ENCODE measurements at regions not wholly inside any gene's neighbourhood (a gene's known extent, or its start where the extent isn't known, plus 50 kb on each side); places are given as distances from the start of the nearest gene placed in this dataset.

GRCh38 chr11:30717641-30718040, 131.5 kb upstream of the MPPED2 start:
- H3K27ac ChIP-seq, result no peak overlapping the region
- TF ChIP-seq Cebpa-rat (IDR thresholded peaks at IDR 0.05), result no peak

DNA sequence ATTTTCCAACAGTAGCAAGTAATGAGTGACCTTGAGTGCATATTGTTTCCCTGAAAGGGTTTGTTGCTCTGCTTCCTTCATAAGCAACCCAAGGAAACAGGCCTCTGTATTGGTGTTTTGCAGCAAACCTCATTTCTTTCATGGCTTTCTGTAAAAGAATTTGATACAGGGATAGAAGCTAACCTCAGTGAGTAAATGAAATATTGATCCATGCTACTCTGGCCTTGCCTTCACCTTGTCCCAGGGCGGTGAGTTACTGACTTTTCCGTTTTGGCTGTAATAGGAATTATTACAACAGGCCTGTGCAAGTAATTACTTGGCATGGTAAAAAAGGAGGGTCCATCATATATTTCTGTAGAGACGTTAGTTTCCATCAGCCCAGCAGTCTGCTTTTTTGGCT, 130.9 kb upstream of the MPPED2 start:
- H3K9me3 ChIP-seq (replicated peaks in 1 of 11), result no peaks in the 10 kb centered on the region
- H3K4me2 ChIP-seq, result no peak overlapping the region
- no peak for TF ChIP-seq Cebpa-rat (IDR thresholded peaks at IDR 0.05)

More at GRCh38 chr11:30717641-30718040, 131.5 kb upstream of the MPPED2 start:
- H3K9me3 ChIP-seq (replicated peaks in 1 of 11), result no peaks in the 10 kb centered on the region
- H3K36me3 ChIP-seq, result no peaks in the 10 kb centered on the region
- no peak overlapping the region for H3K4me2 ChIP-seq
- no peaks in the 10 kb centered on the region for H3K27me3 ChIP-seq
- no peak overlapping the region for H3K4me3 ChIP-seq
- H4K20me1 ChIP-seq, result no peaks in the 10 kb centered on the region
- H3K4me1 ChIP-seq, result no peaks in the 10 kb centered on the region
- no peak overlapping the region for H3K9ac ChIP-seq

DNA sequence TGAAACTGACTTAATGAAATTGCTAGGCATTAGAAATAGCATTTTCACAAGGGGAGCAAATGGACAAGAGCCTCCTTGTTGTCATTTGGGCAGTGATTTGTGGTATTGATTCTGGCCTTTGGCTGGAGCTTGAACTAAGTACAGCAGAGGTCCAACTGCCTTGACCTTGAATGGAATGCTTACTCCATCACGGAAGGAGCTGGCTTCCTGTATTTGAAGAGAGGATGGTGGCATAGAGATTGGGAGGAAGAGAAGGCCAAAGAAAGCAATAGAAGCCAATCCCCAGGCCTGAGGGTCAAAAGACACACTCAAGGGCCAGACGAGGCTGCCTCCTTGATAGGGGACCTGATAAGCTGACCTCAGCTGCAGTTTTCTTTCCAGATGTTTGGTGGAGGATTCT, 126.6 kb upstream of the MPPED2 start:
- no peak overlapping the region for H3K27ac ChIP-seq
- TF ChIP-seq Cebpa-rat (IDR thresholded peaks at IDR 0.05), result no peak
- H3K9ac ChIP-seq, result no peak overlapping the region
- no peaks in the 10 kb centered on the region for H3K9me3 ChIP-seq (replicated peaks in 1 of 11)
- H3K4me3 ChIP-seq, result no peak overlapping the region
- H3K36me3 ChIP-seq, result no peaks in the 10 kb centered on the region
- no peak overlapping the region for H3K4me2 ChIP-seq
- H3K4me1 ChIP-seq, result no peaks in the 10 kb centered on the region
- H4K20me1 ChIP-seq, result no peaks in the 10 kb centered on the region
- no peaks in the 10 kb centered on the region for H3K27me3 ChIP-seq

More for the DNA sequence above, 130.9 kb upstream of the MPPED2 start:
- Histone ChIP-seq H3K36me3 (no peaks in the 10 kb centered on the region), H3K9ac (no peak overlapping the region), H3K27me3 (no peaks in the 10 kb centered on the region), H3K27ac (no peak overlapping the region), H4K20me1 (no peaks in the 10 kb centered on the region), H3K4me1 (no peaks in the 10 kb centered on the region), H3K4me3 (no peak overlapping the region)

DNA sequence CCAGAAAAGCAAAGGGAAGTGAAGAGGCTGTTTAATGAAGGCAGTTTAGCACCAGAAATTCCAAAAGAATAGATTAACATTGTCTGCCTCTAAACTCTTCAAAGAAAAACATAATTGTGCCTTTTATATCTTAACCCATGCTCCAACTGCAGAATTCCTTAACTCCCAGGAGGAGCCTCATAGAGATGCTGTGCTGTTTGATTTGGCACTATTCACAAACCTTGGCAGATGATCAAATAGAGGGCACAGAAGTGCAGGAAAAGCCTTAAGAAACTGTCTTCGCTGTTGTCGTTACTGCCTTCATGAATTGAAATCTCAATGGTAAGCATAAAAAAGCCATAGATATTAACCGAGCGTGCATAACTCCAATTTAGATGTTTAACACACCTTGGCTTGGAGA, 124.1 kb upstream of the MPPED2 start:
- no peak overlapping the region for H3K9ac ChIP-seq
- H3K9me3 ChIP-seq (replicated peaks in 1 of 11), result no peaks in the 10 kb centered on the region
- H3K4me3 ChIP-seq, result no peak overlapping the region
- H3K4me1 ChIP-seq, result no peaks in the 10 kb centered on the region
- H3K36me3 ChIP-seq, result no peaks in the 10 kb centered on the region
- TF ChIP-seq Cebpa-rat (IDR thresholded peaks at IDR 0.05), result no peak
- H3K27ac ChIP-seq, result no peak overlapping the region
- no peak overlapping the region for H3K4me2 ChIP-seq
- no peaks in the 10 kb centered on the region for H4K20me1 ChIP-seq
- H3K27me3 ChIP-seq, result no peaks in the 10 kb centered on the region

DNA sequence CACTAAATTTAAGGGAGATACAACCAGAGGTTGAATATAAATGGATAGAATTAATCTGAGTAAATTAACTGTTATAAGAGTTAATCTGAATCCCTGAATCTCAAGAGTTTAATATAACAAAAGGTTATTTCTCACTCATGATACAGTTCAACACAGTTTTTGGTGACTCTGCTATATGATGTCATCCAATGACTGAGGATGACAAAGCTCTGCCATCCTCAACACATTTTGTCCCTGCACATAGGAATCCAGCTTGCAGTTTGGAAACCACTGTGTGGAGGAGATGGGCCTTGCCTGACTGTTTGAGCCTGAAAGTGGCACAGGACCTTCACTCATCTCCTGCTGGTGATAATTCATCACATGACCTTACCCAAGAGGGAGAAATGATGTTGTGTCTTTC, 121.0 kb upstream of the MPPED2 start:
- H3K27ac ChIP-seq, result no peak overlapping the region
- no peaks in the 10 kb centered on the region for H3K27me3 ChIP-seq
- H3K4me3 ChIP-seq, result no peak overlapping the region
- H3K4me1 ChIP-seq, result no peaks in the 10 kb centered on the region
- no peak for TF ChIP-seq Cebpa-rat (IDR thresholded peaks at IDR 0.05)
- no peak overlapping the region for H3K9ac ChIP-seq
- no peak overlapping the region for H3K4me2 ChIP-seq
- no peaks in the 10 kb centered on the region for H4K20me1 ChIP-seq
- no peaks in the 10 kb centered on the region for H3K9me3 ChIP-seq (replicated peaks in 1 of 11)
- H3K36me3 ChIP-seq, result no peaks in the 10 kb centered on the region

- H4K20me1 ChIP-seq, result no peaks in the 10 kb centered on the region
- no peak overlapping the region for H3K4me2 ChIP-seq
- no peak overlapping the region for H3K27ac ChIP-seq
- H3K9me3 ChIP-seq (replicated peaks in 1 of 11), result no peaks in the 10 kb centered on the region
- H3K36me3 ChIP-seq, result no peaks in the 10 kb centered on the region
- no peak overlapping the region for H3K4me3 ChIP-seq
- H3K4me1 ChIP-seq, result no peaks in the 10 kb centered on the region
- no peaks in the 10 kb centered on the region for H3K27me3 ChIP-seq
- TF ChIP-seq Cebpa-rat (IDR thresholded peaks at IDR 0.05), result no peak
- no peak overlapping the region for H3K9ac ChIP-seq
Observed at GRCh38 chr11:30705913-30706675, 119.9 kb upstream of the MPPED2 start.

GRCh38 chr11:30698425-30698824, 112.3 kb upstream of the MPPED2 start:
- H3K4me1 ChIP-seq, result no peaks in the 10 kb centered on the region
- TF ChIP-seq Cebpa-rat (IDR thresholded peaks at IDR 0.05), result no peak
- no peaks in the 10 kb centered on the region for H3K27me3 ChIP-seq
- no peaks in the 10 kb centered on the region for H3K9me3 ChIP-seq (replicated peaks in 1 of 11)
- no peaks in the 10 kb centered on the region for H4K20me1 ChIP-seq
- H3K9ac ChIP-seq, result no peak overlapping the region
- H3K27ac ChIP-seq, result no peak overlapping the region
- no peak overlapping the region for H3K4me2 ChIP-seq
- H3K4me3 ChIP-seq, result no peak overlapping the region
- H3K36me3 ChIP-seq, result no peaks in the 10 kb centered on the region

- TF ChIP-seq Cebpa-rat (IDR thresholded peaks at IDR 0.05), result no peak
- no peak overlapping the region for H3K4me2 ChIP-seq
- H3K4me3 ChIP-seq, result no peak overlapping the region
Observed at GRCh38 chr11:30697032-30697431, 110.9 kb upstream of the MPPED2 start.

GRCh38 chr11:30684772-30685171, 98.6 kb upstream of the MPPED2 start:
- H3K4me3 ChIP-seq, result no peak overlapping the region
- TF ChIP-seq Cebpa-rat (IDR thresholded peaks at IDR 0.05), result no peak

More at GRCh38 chr11:30697032-30697431, 110.9 kb upstream of the MPPED2 start:
- Histone ChIP-seq H4K20me1 (no peaks in the 10 kb centered on the region), H3K27ac (no peak overlapping the region), H3K36me3 (no peaks in the 10 kb centered on the region), H3K27me3 (no peaks in the 10 kb centered on the region), H3K9me3 (replicated peaks in 1 of 11) (no peaks in the 10 kb centered on the region), H3K9ac (no peak overlapping the region), H3K4me1 (no peaks in the 10 kb centered on the region)

DNA sequence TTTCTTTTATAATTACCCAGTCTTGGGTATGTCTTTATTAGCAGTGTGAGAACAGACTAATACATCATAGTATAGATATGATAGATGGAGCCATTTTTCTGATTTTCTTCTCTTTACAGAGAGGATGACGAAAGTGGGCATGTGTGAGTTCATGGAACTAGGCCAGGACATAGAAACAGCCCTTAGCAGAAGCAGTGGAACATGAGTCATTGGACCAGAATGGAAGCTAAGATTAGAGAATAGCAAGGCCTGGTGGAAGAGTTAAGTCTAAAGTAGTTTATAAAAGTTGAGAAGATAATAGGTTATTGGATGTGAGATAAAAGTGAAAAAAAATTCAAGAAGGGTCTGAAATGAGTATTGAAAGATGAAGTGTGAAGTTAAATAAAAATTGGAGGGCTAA, 97.0 kb upstream of the MPPED2 start:
- Histone ChIP-seq H3K36me3 (no peaks in the 10 kb centered on the region), H3K4me1 (no peaks in the 10 kb centered on the region)

More at GRCh38 chr11:30684772-30685171, 98.6 kb upstream of the MPPED2 start:
- H3K27me3 ChIP-seq, result no peaks in the 10 kb centered on the region
- no peaks in the 10 kb centered on the region for H3K4me1 ChIP-seq
- H3K27ac ChIP-seq, result no peak overlapping the region
- H3K9ac ChIP-seq, result no peak overlapping the region
- no peaks in the 10 kb centered on the region for H3K36me3 ChIP-seq
- H3K4me2 ChIP-seq, result no peak overlapping the region
- H3K9me3 ChIP-seq (replicated peaks in 1 of 11), result no peaks in the 10 kb centered on the region; a peak in 1 of 22 replicates
- H4K20me1 ChIP-seq, result no peaks in the 10 kb centered on the region

More for the DNA sequence above, 97.0 kb upstream of the MPPED2 start:
- no peak for TF ChIP-seq Cebpa-rat (IDR thresholded peaks at IDR 0.05)
- Histone ChIP-seq H3K4me2 (no peak overlapping the region), H3K27me3 (no peaks in the 10 kb centered on the region), H3K27ac (no peak overlapping the region), H3K4me3 (no peak overlapping the region), H4K20me1 (no peaks in the 10 kb centered on the region), H3K9me3 (replicated peaks in 1 of 11) (no peaks in the 10 kb centered on the region; a peak in 1 of 22 replicates), H3K9ac (no peak overlapping the region)
